GM18498 (cell line): ENCODE measurements at regions not wholly inside any gene's neighbourhood (a gene's known extent, or its start where the extent isn't known, plus 50 kb on each side); places are given as distances from the start of the nearest gene placed in this dataset.

ENCODE experiments used
- ATAC-seq: cut with Tn5 transposase; IDR thresholded peaks from one replicate; pipeline ENCODE4 v1.9.1; 2021; ENCODE audit warnings: mild to moderate bottlenecking, moderate library complexity; ENCODE audit not compliant: unreplicated experiment

DNA sequence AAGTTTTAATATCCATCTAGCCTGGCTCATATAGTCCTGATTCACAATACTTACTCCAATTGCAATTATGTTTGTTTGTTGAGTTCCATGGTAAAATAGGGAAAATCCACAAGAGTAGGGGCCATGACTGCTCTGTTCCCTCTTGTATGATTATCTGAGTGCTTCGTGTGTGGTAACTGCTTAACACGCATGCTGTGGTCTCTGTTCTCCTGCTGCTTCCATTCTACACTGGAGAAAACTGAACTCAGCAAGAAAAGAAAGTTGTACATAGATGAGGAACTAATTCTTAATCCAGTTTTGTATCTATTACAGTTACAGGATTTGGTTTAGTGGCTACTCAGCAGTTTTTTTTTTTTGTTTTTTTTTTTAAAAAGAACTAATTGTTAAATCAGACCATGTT, 223.0 kb upstream of the SATB1 start:
- ATAC-seq = no peak

DNA sequence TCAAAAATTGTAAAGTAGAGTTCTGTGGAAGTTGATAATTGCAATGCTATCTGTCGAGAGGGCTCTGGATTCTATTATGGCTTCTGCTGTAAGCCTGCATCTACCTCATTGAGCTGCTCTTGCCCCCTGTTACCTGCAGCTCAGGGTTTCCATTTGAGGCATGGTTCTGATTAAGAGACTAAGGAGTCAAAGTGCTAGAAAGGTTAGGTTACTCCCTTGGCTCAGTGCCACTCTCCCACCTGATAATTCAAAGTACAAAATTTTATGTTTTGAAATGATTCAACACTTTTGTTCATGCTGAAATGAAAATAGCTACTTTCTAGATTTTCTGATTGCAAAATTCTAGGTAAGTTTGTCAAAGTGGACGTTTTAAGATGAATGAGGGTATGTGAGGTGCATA, 220.5 kb upstream of the SATB1 start:
- ATAC-seq = no peak

GRCh38 chr3:18643281-18643680, 218.1 kb upstream of the SATB1 start:
- no peak for ATAC-seq

DNA sequence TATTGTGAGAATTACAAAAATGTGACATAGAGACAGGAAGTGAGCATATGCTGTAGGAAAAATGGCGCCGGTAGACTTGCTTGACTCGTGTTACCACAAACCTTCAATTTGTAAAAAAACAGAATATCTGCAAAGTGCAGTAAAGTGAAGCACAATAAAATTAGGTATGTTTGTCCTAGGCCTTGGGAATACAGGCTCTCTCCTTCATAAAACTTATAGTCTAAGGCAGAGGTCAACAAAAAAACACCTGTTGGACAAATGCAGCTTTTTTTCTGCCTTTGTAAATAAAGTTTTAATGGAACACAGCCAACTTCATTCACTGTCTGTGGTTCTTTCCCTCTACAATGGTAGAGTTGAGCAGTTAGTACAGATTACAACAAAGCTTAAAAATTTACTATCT, 216.8 kb upstream of the SATB1 start:
- ATAC-seq = no peak

DNA sequence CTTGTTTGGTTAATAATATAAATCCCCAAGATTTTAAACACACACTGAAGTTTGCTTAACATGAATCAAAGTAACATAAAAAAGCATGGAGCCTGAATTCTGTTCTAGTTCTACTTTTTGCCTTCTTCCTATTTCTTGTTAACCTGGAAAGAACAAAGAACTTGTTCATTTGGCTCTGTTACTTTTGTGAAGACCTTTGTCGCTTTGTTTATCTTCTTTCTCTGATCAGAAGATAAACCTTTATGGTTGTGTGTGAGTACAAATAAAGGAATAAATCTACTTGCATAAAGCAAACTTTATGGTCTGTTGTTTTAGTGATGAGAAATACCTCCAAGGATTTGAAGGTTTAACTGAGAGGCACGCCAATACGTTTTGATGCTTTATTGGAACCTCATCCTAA, 210.1 kb upstream of the SATB1 start:
- ATAC-seq = no peak

GRCh38 chr3:18634461-18634860, 209.3 kb upstream of the SATB1 start:
- ATAC-seq = no peak

DNA sequence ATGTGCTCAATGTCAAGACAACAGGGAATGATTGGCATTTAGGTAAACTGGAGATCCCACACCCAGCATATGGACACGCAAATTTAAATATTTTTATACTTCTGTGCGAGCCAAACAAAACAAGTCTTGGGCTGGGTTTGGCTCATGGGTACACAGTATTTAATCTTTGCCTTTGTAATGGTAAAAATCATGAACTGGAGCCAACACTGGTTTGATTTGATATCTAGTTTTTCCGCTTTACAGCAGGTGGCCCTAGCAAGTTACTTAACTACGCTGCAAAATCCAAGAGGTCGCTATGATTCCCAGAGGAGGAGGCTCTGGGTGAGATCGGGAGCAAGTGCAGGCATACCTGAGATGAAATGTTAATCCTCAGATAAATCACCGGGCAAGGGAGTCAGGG, 207.9 kb upstream of the SATB1 start:
- ATAC-seq = no peak

DNA sequence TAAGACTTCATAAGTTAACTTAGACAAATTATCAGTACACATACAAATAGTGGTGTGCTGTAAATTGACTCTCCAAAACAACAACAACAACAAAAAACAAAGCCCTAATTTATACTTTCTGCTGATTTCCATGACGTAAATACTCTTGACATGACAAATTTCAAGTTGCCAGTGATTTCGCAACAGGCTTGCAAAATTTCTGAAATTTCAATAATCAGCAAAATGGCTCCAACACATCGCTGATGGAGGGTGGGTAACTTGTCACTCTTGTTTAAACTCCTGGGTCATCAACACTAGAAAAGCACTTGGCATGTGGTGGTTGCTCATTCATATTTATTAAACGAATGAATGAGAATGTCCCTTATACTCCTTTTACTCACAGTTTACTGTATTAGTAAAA, 205.2 kb upstream of the SATB1 start:
- ATAC-seq = no peak

- ATAC-seq = no peak
Measured at GRCh38 chr3:18625085-18625484, 199.9 kb upstream of the SATB1 start.

DNA sequence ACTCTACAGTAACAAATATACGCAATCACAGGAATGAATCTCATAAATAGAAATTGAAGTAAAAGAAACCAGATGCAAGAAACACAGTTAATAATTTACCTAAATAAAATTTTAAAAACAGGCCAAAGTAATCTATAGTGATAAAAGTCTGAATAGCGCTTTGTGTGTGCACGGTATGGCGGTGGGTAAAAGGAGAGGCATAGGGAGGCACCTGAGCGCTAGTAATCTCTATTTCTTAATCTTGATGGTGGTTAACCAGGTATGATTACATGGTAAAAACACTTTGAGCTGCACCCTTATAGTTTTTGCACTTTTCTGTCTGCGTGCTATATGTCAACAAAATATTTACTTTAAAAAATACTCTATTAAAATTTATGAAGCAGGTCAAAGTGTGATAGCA, 198.1 kb upstream of the SATB1 start:
- ATAC-seq = no peak

DNA sequence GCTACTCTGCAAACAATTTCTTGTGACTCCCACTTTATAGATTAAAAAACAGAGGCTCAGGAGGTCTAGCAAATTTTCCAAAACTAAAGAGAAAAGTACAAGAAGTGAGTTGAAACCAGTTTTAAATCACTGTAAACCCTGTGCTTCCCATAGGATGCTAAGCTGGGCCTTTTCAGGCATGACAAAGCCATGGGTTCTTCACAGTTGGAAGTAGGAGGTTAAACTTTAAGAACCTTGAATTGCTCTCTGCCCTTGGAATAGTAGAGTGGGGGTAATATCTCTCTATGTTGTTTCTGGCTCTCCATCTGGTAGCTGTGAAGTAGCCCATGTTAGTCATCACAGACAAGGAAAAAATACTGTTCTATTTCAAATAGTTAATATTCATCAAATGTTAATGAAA, 193.6 kb upstream of the SATB1 start:
- ATAC-seq = no peak

DNA sequence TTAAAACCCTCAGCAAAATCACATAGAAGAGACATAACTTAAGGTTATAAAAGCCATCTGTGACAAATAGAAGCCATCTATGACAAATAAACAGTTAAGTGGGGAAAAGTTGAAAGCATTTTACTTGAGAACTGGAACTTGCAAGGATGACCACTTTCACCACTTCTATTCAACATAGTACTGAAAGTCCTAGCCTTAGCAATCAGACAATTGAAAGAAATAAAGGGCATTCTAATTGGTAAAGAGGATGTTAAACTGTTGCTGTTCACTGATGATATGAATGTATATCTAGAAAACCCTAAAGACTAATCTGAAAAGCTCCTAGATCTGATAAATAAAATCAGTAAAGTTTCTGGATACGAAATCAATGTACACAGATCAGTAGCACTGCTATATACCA, 186.9 kb upstream of the SATB1 start:
- no peak for ATAC-seq

- no peak for ATAC-seq
Measured at GRCh38 chr3:18609187-18609586, 184.0 kb upstream of the SATB1 start.

DNA sequence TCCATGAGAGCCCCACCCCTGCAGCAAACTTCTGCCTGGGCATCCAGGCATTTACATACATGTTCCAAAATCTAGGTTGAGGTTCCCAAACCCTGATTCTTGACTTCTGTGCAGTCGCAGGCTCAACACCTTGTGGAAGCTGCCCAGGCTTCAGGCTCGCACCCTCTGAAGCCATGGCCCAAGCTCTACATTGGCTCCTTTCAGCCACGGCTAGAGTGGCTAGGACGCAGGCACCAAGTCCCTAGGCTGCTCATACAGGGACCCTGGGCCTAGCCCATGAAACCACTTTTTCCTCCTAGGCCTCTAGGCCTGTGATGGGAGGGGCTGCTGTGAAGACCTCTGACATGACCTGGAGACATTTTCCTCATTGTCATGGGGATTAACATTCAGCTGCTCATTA, 172.8 kb upstream of the SATB1 start:
- ATAC-seq = no peak

DNA sequence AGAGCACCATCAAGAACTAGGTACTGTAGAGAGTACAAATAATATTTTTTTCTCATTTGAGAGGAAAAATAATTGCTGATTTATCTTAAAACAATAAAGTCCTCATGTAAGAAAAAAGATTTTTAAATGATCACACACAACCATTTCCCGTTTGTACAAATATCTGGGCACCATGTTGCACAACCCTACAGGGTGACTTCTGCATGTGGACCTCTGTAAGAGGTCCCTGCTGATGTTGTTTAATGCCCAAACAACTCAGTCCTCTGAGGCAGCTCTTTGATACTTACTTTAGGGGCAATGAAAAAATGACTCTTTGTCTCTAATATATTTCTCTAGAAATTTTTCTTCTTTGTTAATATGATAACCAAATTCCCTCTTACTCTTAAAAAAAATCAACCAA, 168.1 kb upstream of the SATB1 start:
- ATAC-seq = no peak

GRCh38 chr3:18591120-18591519, 166.0 kb upstream of the SATB1 start:
- no peak for ATAC-seq

GRCh38 chr3:18586076-18586475, 160.9 kb upstream of the SATB1 start:
- ATAC-seq = no peak

DNA sequence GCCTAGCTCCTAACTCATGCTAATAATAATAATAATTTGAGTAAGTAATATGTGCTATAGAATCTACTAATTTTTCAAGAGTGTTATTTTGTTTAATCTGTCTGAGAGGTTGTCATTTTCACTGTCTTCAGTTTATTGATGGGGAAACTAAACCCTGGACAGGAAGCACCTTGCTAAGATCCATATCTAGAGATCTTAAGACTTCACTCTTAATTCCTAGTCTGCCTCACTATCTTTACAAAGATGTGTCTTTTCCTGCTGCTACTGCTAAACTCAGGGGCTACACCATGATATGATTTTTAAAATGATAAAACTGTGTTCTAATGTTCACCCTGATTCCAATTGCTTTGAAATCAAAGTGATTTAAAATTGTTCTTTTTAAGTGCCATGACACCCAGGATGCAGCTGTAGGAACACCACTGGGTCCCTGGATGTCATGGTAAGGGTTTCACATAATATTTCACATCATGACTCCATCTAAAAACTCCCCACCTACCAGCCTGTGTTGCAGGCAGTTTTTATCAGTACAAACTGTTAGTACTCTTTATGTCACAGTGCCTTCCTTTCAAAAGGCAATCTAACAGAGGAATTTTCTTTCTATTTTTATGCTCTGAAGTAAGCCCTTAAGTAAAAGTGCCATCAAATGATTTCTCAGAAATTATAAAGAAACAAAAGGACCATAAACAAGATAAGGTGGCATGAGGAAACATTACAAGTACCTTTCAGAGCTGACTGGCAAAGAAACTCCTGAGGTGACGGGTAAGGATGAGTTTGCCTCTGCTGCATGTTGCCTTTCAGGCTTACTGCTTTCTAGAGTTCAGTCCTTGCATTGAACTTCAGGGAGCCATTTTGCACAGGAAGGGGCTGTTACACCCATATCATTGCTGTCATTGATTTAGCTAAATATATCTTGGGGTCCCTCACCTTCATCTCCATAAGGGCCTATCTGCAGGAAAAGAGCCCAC, 160.1 kb upstream of the SATB1 start:
- ATAC-seq = no peak

DNA sequence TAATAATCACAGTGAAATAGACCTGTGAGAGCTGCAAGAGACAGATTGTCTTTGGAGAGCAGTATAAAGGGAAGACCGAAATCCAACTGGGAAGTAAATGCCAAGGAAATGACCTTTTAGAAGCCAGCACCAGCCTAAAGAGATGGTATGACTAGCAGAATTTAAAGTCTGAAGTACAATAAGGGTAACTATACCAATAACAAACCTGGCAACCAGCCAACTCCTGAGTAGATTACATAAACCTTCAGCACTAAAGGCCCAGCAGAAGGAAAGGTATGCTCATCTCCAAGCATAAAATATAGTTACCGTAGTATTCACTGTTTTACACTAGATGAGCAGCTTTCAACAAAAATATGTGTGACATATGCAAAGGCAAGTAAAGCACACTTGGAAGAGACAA, 155.1 kb upstream of the SATB1 start:
- no peak for ATAC-seq

- no peak for ATAC-seq
Measured at GRCh38 chr3:18579661-18580060, 154.5 kb upstream of the SATB1 start.

GRCh38 chr3:18575573-18575972, 150.4 kb upstream of the SATB1 start:
- no peak for ATAC-seq

- no peak for ATAC-seq
Measured at GRCh38 chr3:18572809-18573208, 147.7 kb upstream of the SATB1 start.

DNA sequence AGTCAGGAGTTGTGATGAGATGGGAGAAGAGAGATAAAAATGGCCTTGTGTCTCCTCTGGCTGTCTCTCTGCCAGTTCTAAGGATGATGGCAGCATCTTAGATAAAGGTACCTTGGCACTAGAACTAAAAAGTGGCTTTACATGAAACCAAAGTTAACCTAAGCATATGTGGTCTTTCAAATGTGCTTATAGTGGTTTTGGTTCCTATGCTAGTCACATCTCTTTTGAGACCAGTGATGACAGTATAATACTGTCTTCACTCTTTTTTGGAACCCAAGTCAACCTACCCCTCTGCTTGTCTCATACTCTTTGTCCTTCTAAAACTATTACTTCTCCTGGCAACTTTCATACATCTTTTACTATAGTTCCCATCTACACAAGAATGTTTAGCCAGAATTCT, 142.2 kb upstream of the SATB1 start:
- no peak for ATAC-seq
